Testis (tissue), 2 donors: ENCODE measurements at regions not wholly inside any gene's neighbourhood (a gene's known extent, or its start where the extent isn't known, plus 50 kb on each side); places are given as distances from the start of the nearest gene placed in this dataset.

ENCODE experiments used
- DNase-seq: peaks from one replicate; pipeline ENCODE4 v3.0.0-alpha.2; 2019
- H3K27ac ChIP-seq, 2 donors: fragments of 200-600 bp; sonication (generic); one replicate each; pipeline ENCODE4 v1.5.1; 2019
- H3K27me3 ChIP-seq: fragments of 200-600 bp; sonication (generic); one replicate; pipeline ENCODE4 v1.5.1; 2019
- H3K36me3 ChIP-seq: fragments of 200-600 bp; sonication (generic); one replicate; pipeline ENCODE4 v1.5.1; 2017; ENCODE audit warnings: low read depth; ENCODE audit errors: missing control alignments
- H3K4me1 ChIP-seq: fragments of 200-600 bp; sonication (generic); one replicate; pipeline ENCODE4 v1.5.1; 2019
- H3K4me3 ChIP-seq, 2 donors: fragments of 200-600 bp; sonication (generic); one replicate each; pipeline ENCODE4 v1.5.1; 2017 to 2019
- H3K9me3 ChIP-seq: fragments of 200-600 bp; sonication (generic); one replicate; pipeline ENCODE4 v1.5.1; 2017
- CTCF ChIP-seq, 3 experiments: fragments of 450-650 bp in 2 of 3; fragments of 200-600 bp in 1 of 3; sonication (generic) in 1 of 3; IDR thresholded peaks; one replicate each; pipeline ENCODE4 v1.5.1; 2016 to 2019; ENCODE audit warnings: antibody characterized with exemption in 3 of 3, mild to moderate bottlenecking in 2 of 3, moderate library complexity in 1 of 3
- POLR2A ChIP-seq: fragments of 450-650 bp; IDR thresholded peaks from one replicate; pipeline ENCODE4 v1.6.1; 2017; ENCODE audit warnings: antibody characterized with exemption, mild to moderate bottlenecking, moderate library complexity
- WGBS, 2 donors: methylation state at CpG; one replicate each; pipeline ENCODE4 v1.1.5; 2018; 5-methylcytosine and 5-hydroxymethylcytosine counted together
- intact Hi-C: fragments of 100-400 bp; cut with DNase I; formaldehyde crosslinking; loops from one replicate; pipeline ENCODE4 v1.15.1; 2023; ENCODE audit warnings: low total_unique reads

DNA sequence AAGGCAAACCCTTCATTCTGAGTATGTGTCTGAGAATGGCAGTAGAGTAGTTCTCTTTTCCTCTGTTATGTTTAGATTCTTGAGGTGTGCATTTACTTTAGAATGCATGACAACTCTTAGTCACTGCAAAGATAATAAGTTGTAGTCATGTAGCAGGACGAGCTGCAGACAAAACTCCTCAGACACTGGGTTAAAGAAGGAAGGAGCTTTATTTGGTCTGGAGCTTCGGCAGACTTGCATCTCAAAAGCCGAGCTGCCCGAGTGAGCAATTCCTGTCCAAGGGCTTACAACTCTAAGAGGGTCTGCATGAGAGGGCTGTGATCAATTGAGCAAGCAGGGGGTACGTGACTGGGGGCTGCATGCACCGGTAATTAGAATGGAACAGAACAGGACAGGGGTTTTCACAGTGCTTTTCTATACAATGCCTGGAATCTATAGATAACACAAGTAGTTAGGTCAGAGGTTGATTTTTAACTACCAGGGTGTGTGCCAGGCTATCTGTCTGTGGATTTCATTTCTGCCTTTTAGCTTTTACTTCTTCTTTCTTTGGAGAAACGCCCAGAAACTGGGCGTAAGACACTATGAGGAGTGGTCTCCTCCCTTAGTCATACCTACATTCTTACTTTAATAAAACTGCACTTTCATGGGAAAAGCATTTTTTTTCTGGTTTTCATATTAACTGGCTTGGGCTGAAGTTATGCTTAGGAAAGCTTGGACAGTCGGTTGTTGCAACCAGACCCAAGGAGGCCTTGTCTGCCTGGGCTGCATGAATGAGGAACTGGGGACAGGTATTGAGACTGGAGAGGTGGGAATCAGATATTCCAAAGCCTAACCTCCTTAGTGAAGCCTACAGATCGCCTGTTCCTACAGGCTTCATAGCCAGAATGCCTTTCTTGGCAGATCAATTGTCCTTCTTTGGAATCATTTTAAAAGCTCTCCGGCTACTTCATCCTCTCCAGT is 115.1 kb downstream of the RHOU start:
- TF ChIP-seq POLR2A (no peak), CTCF (IDR thresholded peaks at IDR 0.05) (no peak)
- no peaks in the 10 kb centered on the region for H3K4me1 ChIP-seq
- no peaks in the 10 kb centered on the region for H3K27me3 ChIP-seq
- no peaks in the 10 kb centered on the region for H3K36me3 ChIP-seq
- no peak overlapping the region for H3K4me3 ChIP-seq
- no peaks in the 10 kb centered on the region for H3K9me3 ChIP-seq
- DNase-seq: peak; percentile 5
- intact Hi-C loops: no loop called here
- no peak overlapping the region for H3K27ac ChIP-seq
- 86% methylated on average over 11 of the region's 11 CpGs for WGBS, 2 donors

DNA sequence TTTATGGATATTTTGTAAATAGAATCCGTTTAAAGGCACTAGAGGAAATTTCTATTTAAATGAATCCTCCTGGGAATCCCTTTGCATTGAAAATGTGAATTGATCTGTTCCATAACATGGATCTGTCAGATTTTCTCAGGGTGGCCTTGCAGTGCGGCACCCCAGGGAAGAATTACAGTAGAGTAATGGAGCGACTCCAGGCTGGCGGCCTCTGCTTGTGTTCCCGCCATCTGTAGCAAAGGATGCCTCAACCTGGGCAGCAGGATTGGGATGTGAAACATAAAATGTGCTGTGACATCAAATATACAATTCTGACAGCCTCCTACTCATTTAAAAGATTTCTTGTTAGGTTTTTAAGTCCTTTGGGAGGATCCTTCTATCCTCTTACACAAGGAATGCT is 115.9 kb downstream of the RHOU start:
- H3K27ac ChIP-seq: no peak overlapping the region
- no peaks in the 10 kb centered on the region for H3K36me3 ChIP-seq
- H3K9me3 ChIP-seq: no peaks in the 10 kb centered on the region
- TF ChIP-seq POLR2A: no peak
- no peak for TF ChIP-seq CTCF (IDR thresholded peaks at IDR 0.05)
- H3K27me3 ChIP-seq: no peaks in the 10 kb centered on the region
- intact Hi-C loops: no loop called here
- DNase-seq: peak; percentile 10
- no peak overlapping the region for H3K4me3 ChIP-seq
- 96 to 98% methylated on average over 5 of the region's 5 CpGs for WGBS, 2 donors
- no peaks in the 10 kb centered on the region for H3K4me1 ChIP-seq

DNA sequence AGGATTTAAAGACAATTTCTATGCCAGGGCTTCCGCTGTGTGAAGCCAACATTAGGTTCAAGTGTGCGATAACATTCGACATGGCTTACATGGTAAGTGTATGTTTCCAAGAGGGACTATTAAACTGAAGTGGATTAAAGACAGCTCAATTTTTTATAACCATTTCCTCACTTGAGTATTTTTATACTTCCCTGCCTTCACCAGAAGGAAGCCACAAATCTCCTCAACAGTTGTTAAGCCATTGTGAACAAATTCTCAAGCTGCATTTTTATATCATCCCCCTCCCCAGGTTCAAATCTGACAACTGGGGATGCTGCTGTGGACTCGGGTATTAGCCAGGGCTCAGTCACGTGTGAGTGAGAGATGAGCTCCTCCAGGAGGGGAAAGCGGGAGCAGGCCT is 116.3 kb downstream of the RHOU start:
- Histone ChIP-seq H3K4me1 (no peaks in the 10 kb centered on the region), H3K9me3 (no peaks in the 10 kb centered on the region), H3K4me3 (no peak overlapping the region), H3K27me3 (no peaks in the 10 kb centered on the region), H3K27ac (no peak overlapping the region), H3K36me3 (no peaks in the 10 kb centered on the region)
- intact Hi-C loops: no loop called here
- 86 to 87% methylated on average over 6 of the region's 6 CpGs for WGBS, 2 donors
- DNase-seq: no peak
- TF ChIP-seq CTCF (IDR thresholded peaks at IDR 0.05) (no peak), POLR2A (no peak)

DNA sequence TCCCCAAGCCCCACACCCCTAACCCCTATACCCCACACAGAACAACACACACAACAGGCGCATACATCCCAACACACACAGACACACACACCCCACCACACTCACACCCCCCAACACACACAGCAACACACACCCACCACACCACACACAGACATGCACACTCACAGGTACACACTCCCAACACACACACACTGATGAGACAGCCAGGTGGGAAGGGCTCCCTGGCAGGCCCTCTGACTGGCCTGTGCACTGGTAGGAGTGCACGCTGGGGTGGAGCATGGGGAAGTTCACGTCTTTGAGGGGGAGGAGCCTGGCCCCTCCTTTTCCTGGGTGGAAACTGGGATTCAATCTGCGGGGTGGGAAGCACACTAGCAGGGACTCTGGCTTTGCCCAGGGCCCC is 116.7 kb downstream of the RHOU start:
- no peak for TF ChIP-seq CTCF (IDR thresholded peaks at IDR 0.05)
- TF ChIP-seq POLR2A: no peak
- H3K36me3 ChIP-seq: no peaks in the 10 kb centered on the region
- intact Hi-C loops: no loop called here
- no peaks in the 10 kb centered on the region for H3K27me3 ChIP-seq
- DNase-seq: peak; percentile 13
- H3K9me3 ChIP-seq: no peaks in the 10 kb centered on the region
- H3K4me3 ChIP-seq: no peak overlapping the region
- H3K4me1 ChIP-seq: no peaks in the 10 kb centered on the region
- H3K27ac ChIP-seq: no peak overlapping the region
- WGBS, 2 donors: 63 to 86% methylated on average over 2 to 4 of the region's 4 CpGs
